Liver (tissue), 8 donors: ENCODE measurements at regions not wholly inside any gene's neighbourhood (a gene's known extent, or its start where the extent isn't known, plus 50 kb on each side); places are given as distances from the start of the nearest gene placed in this dataset.

Experiments
- DNase-seq: peaks from one replicate; pipeline ENCODE4 v3.0.0-alpha.2; 2017; ENCODE audit warnings: low spot score
- H3K27ac ChIP-seq, 2 donors: one replicate each; pipeline ENCODE4 v1.7.0; 2013; ENCODE audit warnings: inconsistent platforms in 2 of 2, low read length in 2 of 2, control low read depth in 1 of 2, low read depth in 1 of 2, mild to moderate bottlenecking in 1 of 2
- H3K27me3 ChIP-seq, 4 donors: one replicate each; pipeline versions ENCODE4 v1.6.1 to v1.7.0; 2013; ENCODE audit warnings: low read length in 3 of 4, inconsistent platforms in 1 of 4, mild to moderate bottlenecking in 1 of 4, moderate library complexity in 1 of 4; ENCODE audit not compliant: control insufficient read depth in 4 of 4, insufficient read depth in 4 of 4
- H3K36me3 ChIP-seq, 4 donors: one replicate each; pipeline versions ENCODE4 v1.6.1 to v1.7.0; 2013; ENCODE audit warnings: low read length in 3 of 4, mild to moderate bottlenecking in 3 of 4, low read depth in 1 of 4, moderate library complexity in 1 of 4; ENCODE audit not compliant: control insufficient read depth in 4 of 4, insufficient read depth in 3 of 4
- H3K4me1 ChIP-seq, 4 donors: one replicate each; pipeline versions ENCODE4 v1.6.1 to v1.7.0; 2013; ENCODE audit warnings: low read length in 3 of 4, mild to moderate bottlenecking in 3 of 4, moderate library complexity in 1 of 4; ENCODE audit not compliant: control insufficient read depth in 4 of 4, insufficient read depth in 4 of 4
- H3K4me3 ChIP-seq, 3 donors: one replicate each; pipeline versions ENCODE4 v1.6.1 to v1.7.0; 2013; ENCODE audit warnings: low read length in 3 of 3, control low read depth in 1 of 3, low read depth in 1 of 3, mild to moderate bottlenecking in 1 of 3
- H3K9ac ChIP-seq, 2 donors: one replicate each; pipeline ENCODE4 v1.7.0; 2013; ENCODE audit warnings: low read length in 2 of 2, mild to moderate bottlenecking in 2 of 2, moderate library complexity in 2 of 2, control low read depth in 1 of 2, low read depth in 1 of 2
- H3K9me3 ChIP-seq, 4 donors: one replicate each; pipeline versions ENCODE4 v1.6.1 to v1.7.0; 2013; ENCODE audit warnings: low read length in 3 of 4; ENCODE audit not compliant: control insufficient read depth in 4 of 4
- ATF3 ChIP-seq: IDR thresholded peaks from 2 replicates; pipeline ENCODE4 v1.6.1; 2016; ENCODE audit warnings: antibody characterized with exemption
- CTCF ChIP-seq: fragments of 150-350 bp; IDR thresholded peaks from 2 replicates; pipeline ENCODE4 v1.5.1; 2017; ENCODE audit warnings: improper control_type of control experiment, low read depth, low read length; ENCODE audit not compliant: missing input control
- FOXA2 ChIP-seq: IDR thresholded peaks from 2 replicates; pipeline ENCODE4 v1.6.1; 2016; ENCODE audit warnings: antibody characterized with exemption
- GABPA ChIP-seq, 2 donors: IDR thresholded peaks in 1 of 2; conservative IDR thresholded peaks in 1 of 2; 2 replicates each; pipeline ENCODE4 v1.6.1; 2016; ENCODE audit warnings: antibody characterized with exemption in 2 of 2, mild to moderate bottlenecking in 1 of 2, moderate library complexity in 1 of 2
- HNF4A ChIP-seq, 2 donors: conservative IDR thresholded peaks; 2 replicates each; pipeline ENCODE4 v1.6.1; 2016; ENCODE audit warnings: antibody characterized with exemption in 2 of 2, mild to moderate bottlenecking in 2 of 2
- HNF4G ChIP-seq: IDR thresholded peaks from 2 replicates; pipeline ENCODE4 v1.6.1; 2016; ENCODE audit warnings: antibody characterized with exemption
- JUND ChIP-seq, 2 donors: IDR thresholded peaks; 2 replicates each; pipeline ENCODE4 v1.6.1; 2016; ENCODE audit warnings: antibody characterized with exemption in 2 of 2
- MAX ChIP-seq: IDR thresholded peaks from 2 replicates; pipeline ENCODE4 v1.6.1; 2016; ENCODE audit warnings: antibody characterized with exemption
- RAD21 ChIP-seq, 2 donors: IDR thresholded peaks; 2 replicates each; pipeline ENCODE4 v1.6.1; 2016; ENCODE audit warnings: antibody characterized with exemption in 2 of 2, mild to moderate bottlenecking in 2 of 2
- REST ChIP-seq: IDR thresholded peaks from 2 replicates; pipeline ENCODE4 v1.6.1; 2016; ENCODE audit warnings: antibody characterized with exemption, mild to moderate bottlenecking
- RXRA ChIP-seq, 2 donors: IDR thresholded peaks; 2 replicates each; pipeline ENCODE4 v1.6.1; 2017 to 2018; ENCODE audit warnings: antibody characterized with exemption in 2 of 2, mild to moderate bottlenecking in 1 of 2
- SP1 ChIP-seq: IDR thresholded peaks from 2 replicates; pipeline ENCODE4 v1.6.1; 2018; ENCODE audit warnings: antibody characterized with exemption, mild to moderate bottlenecking
- ZBTB33 ChIP-seq: IDR thresholded peaks from 2 replicates; pipeline ENCODE4 v1.6.1; 2016; ENCODE audit warnings: antibody characterized with exemption
- WGBS: extraction: QIAGEN DNeasy Blood & Tissue Kit; methylation state at CpG from one replicate; pipeline ENCODE4 v1.1.7; 2013; 5-methylcytosine and 5-hydroxymethylcytosine counted together
- donor health status: healthy.
- donor health status: healthy.
- donor health status: healthy.
- donor health status: healthy.
- donor health status: healthy.

GRCh38 chr12:123089140-123089539 lies 61.8 kb downstream of the PITPNM2 start:
- H3K4me3 ChIP-seq, result no peak overlapping the region
- no peaks in the 10 kb centered on the region for H3K9me3 ChIP-seq
- no peaks in the 10 kb centered on the region for H3K36me3 ChIP-seq
- H3K27me3 ChIP-seq, result no peaks in the 10 kb centered on the region
- 31% methylated on average over 6 of the region's 6 CpGs for WGBS
- H3K4me1 ChIP-seq, result peaks cover 15 to 58% (median 49%) of the 10 kb centered on the region in 4 donors
- H3K9ac ChIP-seq, result no peak overlapping the region
- peak; percentile 61 for TF ChIP-seq MAX
- TF ChIP-seq JUND (IDR thresholded peaks at IDR 0.05), result peak in 1 of 2 donors; percentile 69
- no peak for TF ChIP-seq ATF3
- peak; percentile 35 for TF ChIP-seq ZBTB33
- TF ChIP-seq RXRA (IDR thresholded peaks at IDR 0.05), result peak; percentile 96 to 97
- TF ChIP-seq SP1, result peak; percentile 54
- peak; percentile 28 for TF ChIP-seq FOXA2
- TF ChIP-seq HNF4G, result no peak
- TF ChIP-seq RAD21 (IDR thresholded peaks at IDR 0.05), result peak; percentile 38 to 46
- peak; percentile 43 for TF ChIP-seq REST
- peak; percentile 74 to 85 for TF ChIP-seq HNF4A (conservative IDR thresholded peaks at IDR 0.05)
- TF ChIP-seq GABPA (IDR thresholded peaks at IDR 0.05 in 1 of 2, conservative IDR thresholded peaks at IDR 0.05 in 1 of 2), result no peak
- DNase-seq, result no peak
- peak overlapping the region; percentile 53 to 79 for H3K27ac ChIP-seq

GRCh38 chr12:123085730-123086487 lies 65.0 kb downstream of the PITPNM2 start:
- 69% methylated on average over 10 of the region's 10 CpGs for WGBS
- DNase-seq, result no peak
- H3K9me3 ChIP-seq, result no peaks in the 10 kb centered on the region
- H3K9ac ChIP-seq, result no peak overlapping the region
- H3K36me3 ChIP-seq, result no peaks in the 10 kb centered on the region
- peaks cover 4 to 42% (median 28%) of the 10 kb centered on the region in 4 donors for H3K4me1 ChIP-seq
- TF ChIP-seq RAD21 (IDR thresholded peaks at IDR 0.05) (peak in 1 of 2 donors; percentile 20), RXRA (IDR thresholded peaks at IDR 0.05) (peak in 1 of 2 donors; percentile 7), CTCF (peak; percentile 12), MAX (no peak)
- no peaks in the 10 kb centered on the region for H3K27me3 ChIP-seq
- H3K27ac ChIP-seq, result no peak overlapping the region
- no peak overlapping the region for H3K4me3 ChIP-seq
